ENCODE measurements at regions not wholly inside any gene's neighbourhood (a gene's known extent, or its start where the extent isn't known, plus 50 kb on each side); places are given as distances from the start of the nearest gene placed in this dataset.

- no peak for TF ChIP-seq TSHZ2 (CRISPR knock-in tag; IDR thresholded peaks at IDR 0.05)
- TF ChIP-seq PATZ1 (CRISPR knock-in tag; IDR thresholded peaks at IDR 0.05; ENCODE audit: borderline replicate concordance), result no peak
- TF ChIP-seq ARNTL (CRISPR knock-in tag; IDR thresholded peaks at IDR 0.05; ENCODE audit: borderline replicate concordance, low read depth), result no peak
- no peak for TF ChIP-seq ZC3H10 (CRISPR knock-in tag; IDR thresholded peaks at IDR 0.05)
- TF ChIP-seq, protein P1, sequence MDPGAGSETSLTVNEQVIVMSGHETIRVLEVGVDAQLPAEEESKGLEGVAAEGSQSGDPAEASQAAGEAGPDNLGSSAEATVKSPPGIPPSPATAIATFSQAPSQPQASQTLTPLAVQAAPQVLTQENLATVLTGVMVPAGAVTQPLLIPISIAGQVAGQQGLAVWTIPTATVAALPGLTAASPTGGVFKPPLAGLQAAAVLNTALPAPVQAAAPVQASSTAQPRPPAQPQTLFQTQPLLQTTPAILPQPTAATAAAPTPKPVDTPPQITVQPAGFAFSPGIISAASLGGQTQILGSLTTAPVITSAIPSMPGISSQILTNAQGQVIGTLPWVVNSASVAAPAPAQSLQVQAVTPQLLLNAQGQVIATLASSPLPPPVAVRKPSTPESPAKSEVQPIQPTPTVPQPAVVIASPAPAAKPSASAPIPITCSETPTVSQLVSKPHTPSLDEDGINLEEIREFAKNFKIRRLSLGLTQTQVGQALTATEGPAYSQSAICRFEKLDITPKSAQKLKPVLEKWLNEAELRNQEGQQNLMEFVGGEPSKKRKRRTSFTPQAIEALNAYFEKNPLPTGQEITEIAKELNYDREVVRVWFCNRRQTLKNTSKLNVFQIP (CRISPR knock-in tag; IDR thresholded peaks at IDR 0.05; ENCODE audit: borderline replicate concordance, low read depth), result no peak
- TF ChIP-seq, protein P2, sequence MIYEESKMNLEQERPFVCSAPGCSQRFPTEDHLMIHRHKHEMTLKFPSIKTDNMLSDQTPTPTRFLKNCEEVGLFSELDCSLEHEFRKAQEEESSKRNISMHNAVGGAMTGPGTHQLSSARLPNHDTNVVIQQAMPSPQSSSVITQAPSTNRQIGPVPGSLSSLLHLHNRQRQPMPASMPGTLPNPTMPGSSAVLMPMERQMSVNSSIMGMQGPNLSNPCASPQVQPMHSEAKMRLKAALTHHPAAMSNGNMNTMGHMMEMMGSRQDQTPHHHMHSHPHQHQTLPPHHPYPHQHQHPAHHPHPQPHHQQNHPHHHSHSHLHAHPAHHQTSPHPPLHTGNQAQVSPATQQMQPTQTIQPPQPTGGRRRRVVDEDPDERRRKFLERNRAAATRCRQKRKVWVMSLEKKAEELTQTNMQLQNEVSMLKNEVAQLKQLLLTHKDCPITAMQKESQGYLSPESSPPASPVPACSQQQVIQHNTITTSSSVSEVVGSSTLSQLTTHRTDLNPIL (CRISPR knock-in tag; IDR thresholded peaks at IDR 0.05; ENCODE audit: low read depth), result no peak
- no peak for TF ChIP-seq ZFP3 (CRISPR knock-in tag; IDR thresholded peaks at IDR 0.05)
- TF ChIP-seq ISL1 (CRISPR knock-in tag; IDR thresholded peaks at IDR 0.05), result no peak
- no peak for TF ChIP-seq ZNF565 (CRISPR knock-in tag; conservative IDR thresholded peaks at IDR 0.05; ENCODE audit: low read depth)
- TF ChIP-seq GLIS3 (CRISPR knock-in tag; IDR thresholded peaks at IDR 0.05), result no peak
- TF ChIP-seq TOX (CRISPR knock-in tag; IDR thresholded peaks at IDR 0.05; ENCODE audit: borderline replicate concordance), result no peak
- no peak for TF ChIP-seq SNAI2 (CRISPR knock-in tag; IDR thresholded peaks at IDR 0.05)
Observed at GRCh38 chr3:160154596-160154995, 70.6 kb upstream of the C3orf80 start.

All from SK-N-SH treated with all-trans-retinoic acid at 6 μM for 48 hours (cell line).